Stimulated activated CD8-positive, alpha-beta memory T cell treated with anti-CD3 and anti-CD28 coated beads, Interleukin-7, amount 100 ng/mL, for 48 hours (primary cell): ENCODE measurements at regions not wholly inside any gene's neighbourhood (a gene's known extent, or its start where the extent isn't known, plus 50 kb on each side); places are given as distances from the start of the nearest gene placed in this dataset.
"Not testable (repeated sequence)": the region's sequence is repeated elsewhere in the genome, so short reads cannot be mapped to it uniquely, and the experiment has no call there.

Source experiments
- DNase-seq, 2 donors: peaks; one replicate each; pipeline ENCODE4 v3.0.0-alpha.2; 2020; ENCODE audit warnings: low read depth in 1 of 2; ENCODE audit errors: extremely low read depth in 1 of 2

DNA sequence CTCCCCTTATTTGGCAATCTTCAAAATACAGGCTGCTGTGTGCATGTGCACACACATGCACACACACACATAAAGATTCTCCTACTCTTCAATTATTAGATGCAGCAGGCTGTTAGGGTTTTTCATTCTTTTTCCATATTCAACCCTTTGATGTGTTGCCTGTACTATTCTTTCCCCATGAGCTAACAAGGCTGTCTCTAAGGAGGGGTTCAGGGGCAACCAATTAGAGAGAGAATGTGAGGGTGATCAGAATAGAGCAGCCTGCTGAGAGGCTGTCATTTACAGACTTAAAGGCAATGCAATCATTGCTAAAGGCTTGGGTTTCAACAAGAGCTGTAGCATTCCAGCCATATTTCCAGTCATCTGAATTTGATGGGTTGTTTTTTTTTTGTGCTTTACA, 467.4 kb upstream of the ID4 start:
- DNase-seq = no peak

DNA sequence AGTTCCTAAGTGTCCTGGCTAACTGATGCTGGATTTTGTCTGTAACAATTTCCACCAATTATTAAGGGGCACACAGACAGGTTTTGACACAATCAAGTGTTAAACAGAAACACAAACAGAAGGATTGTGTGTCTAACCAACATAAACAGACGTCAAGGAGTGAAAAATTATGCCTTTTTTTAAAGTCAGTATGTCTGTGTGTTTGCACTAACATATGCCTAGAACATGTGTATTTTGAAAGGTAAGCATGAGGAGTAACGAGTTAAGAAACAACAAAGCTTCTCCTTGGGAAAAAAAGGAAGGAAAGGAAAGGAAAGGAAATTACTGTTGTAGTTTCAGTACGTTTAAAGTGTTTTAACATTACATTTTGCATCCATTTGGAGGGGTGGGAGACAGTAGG, 466.3 kb upstream of the ID4 start:
- no peak for DNase-seq

DNA sequence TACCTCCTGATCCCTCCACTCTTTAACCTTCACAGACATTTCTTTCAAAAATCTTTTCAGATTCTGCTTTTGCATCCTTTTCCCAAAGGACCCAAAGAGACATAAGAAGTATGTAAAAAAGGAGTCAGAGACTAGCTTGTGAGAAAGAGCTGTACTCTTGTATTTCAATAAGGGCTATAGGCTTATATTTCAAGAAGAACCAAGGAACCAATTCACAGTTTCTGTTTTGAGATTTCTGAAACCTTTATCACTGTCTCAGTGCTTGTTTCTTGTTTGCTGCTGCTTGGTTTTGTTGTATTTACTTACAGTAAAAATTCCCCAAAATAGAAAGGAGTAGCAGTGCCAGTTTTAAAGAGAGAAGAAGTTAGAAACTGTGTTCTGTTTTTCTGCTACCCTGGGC, 461.6 kb upstream of the ID4 start:
- DNase-seq = no peak

DNA sequence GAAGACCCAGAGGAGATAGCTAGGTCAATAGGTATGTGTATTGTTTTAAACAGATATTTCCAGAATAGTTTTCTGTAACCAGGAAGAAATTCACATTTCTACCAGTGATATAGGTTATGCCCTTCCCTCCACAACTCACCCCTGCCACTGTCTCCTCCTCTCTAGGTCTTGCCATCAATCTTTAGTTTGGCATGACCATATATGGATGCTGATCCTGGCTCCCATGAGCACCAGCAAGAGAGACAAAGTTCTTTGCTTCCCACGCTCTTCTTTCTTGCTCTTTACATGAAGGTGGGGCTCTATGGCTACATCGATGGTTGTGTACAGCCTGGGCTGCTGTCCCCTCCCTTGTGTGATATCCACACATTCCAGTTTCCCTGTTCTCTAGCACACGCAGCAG, 459.4 kb upstream of the ID4 start:
- DNase-seq = no peak

DNA sequence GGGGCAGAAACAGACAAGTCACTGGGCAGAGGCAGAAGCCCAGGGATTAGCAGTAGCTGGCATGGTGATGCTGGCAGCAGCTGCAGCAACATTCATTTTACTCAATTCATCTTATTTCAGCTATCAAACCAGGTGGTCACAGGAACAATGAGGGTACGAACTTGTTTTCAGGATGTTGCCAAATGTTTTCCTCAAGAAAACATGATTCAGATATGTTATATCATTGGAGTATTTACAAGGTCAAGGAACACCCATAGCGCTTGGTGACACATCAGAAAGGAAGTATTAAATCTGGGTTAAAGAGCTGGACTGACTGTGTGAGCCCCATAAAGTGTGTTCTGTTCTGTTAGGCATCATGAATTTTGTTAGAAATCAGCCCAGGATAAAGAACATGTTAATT, 456.9 kb upstream of the ID4 start:
- no peak for DNase-seq

DNA sequence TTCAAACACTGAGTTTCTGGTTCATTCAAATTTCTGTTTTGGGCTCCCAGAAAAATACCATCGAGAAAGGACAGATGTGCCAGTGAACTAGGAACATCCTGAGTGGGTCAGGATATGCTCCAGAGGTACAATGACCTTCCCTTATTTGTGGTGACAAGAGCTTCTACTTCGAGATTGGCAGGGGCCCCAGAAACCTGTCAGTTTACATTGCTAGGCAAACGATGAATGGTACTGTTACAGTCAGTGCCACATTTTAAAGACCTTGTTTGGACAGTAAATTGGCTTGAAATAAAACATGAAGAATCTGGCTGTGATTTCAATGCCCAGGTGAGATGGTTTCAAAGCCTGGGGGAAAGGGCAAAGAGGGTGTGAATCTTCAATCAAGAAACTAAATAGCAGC, 454.5 kb upstream of the ID4 start:
- DNase-seq = no peak

DNA sequence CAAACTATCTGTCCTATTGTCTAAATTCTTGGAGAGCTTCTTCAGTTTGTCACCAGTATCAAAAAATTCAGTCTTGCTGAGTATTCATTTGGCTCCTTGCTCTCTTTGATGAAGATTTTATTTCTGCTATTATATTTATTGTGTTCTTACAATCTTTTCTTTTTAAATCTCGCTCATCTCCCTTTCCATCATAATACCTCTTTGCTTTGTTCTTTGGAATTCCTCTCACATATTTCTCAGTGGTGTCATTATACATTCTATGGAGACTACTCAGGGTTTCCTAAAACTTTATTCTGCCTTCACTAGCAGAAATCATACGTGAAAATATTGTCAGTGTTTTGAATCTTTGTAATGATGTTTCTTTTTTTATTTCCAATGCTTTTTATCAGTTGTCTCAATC, 445.2 kb upstream of the ID4 start:
- DNase-seq = no peak

DNA sequence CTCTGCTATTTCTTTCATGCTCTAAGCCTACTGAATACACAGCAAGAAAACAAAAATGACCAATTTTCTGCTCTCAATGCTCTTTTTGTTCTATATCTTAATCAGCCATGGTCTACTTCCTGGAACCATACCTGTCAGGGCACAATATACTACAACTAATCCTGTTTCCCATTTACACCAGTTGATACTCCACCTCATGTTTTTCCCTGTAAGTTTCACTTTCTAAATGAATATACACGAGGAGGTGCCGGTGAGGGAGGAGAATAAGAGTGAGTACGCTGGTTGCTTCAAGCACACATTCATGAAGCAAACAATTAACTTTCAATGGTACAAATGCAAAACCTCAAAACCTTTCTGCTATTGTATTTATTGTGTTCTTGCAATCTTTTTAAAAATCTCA, 443.1 kb upstream of the ID4 start:
- DNase-seq = no peak

DNA sequence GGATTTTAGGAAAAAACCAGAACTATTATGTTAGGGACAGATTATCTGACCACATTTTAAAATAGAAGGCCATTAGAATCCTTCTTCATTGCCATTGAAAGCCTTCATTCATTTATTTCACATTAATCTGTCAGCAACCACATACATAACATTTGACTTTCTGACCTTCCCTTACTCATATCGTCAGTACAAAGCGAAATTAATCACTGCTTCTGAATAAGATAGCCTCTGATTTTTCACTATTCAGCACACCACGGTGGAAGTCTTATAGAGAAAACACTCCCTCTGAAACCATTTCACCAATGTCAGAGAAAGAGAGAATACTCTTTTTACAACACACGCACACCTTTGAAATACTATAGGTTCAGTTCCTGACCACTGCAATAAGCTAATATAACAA, 442.5 kb upstream of the ID4 start:
- DNase-seq = no peak

DNA sequence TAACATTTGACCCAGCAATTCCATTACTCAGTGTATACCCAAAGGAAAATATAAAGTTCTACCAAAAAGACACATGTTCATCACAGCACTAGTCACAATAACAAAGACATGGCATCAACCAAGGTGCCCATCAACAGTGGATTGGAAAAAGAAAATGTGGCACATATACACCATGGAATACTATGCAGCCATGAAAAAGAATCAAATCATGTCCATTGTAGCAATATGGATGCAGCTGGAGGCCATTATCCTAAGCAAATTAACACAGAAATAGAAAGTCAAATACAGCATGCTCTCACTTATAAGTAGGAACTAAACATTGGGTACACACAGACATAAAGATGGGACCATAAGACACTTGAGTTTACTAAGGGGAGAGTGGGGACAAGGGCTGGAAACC, 441.9 kb upstream of the ID4 start:
- no peak for DNase-seq

DNA sequence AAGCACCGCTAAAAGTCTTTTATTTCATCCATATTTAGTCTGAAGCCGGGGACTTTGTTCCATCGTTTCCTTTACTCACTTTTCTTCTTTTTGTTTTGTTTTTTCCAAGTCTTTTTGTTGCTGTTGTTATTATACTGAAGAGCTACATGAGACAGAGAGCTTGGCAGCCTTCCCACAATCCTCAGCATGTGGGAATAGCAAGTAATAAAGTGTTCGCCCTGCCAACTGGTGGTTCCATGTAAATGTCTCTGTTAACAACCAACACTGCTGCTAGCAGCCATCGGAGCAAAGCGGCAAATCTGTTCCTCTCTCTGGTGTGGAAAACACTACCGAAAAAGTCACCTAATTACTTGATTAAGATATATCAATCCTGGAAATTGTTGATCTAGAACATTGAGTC, 437.8 kb upstream of the ID4 start:
- DNase-seq = no peak

DNA sequence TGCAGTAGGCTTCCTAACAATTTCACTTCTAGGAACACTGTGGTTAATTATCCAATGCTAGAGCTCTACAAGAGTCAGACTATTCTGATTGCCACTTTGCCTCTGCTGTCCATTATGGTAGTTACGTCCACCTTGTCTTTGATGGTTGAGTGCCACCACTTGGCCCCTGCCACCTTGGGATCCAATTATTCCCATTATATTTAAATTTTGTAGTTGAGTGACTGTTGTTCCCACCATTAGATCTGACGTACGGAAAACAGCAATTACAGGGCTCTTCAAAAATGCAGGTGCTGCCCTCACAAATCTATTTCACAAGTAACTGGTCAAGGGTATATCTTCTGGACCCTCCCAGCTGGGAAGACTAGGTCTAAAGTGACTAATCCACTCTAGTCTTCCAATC, 432.3 kb upstream of the ID4 start:
- not testable (repeated sequence) for DNase-seq

DNA sequence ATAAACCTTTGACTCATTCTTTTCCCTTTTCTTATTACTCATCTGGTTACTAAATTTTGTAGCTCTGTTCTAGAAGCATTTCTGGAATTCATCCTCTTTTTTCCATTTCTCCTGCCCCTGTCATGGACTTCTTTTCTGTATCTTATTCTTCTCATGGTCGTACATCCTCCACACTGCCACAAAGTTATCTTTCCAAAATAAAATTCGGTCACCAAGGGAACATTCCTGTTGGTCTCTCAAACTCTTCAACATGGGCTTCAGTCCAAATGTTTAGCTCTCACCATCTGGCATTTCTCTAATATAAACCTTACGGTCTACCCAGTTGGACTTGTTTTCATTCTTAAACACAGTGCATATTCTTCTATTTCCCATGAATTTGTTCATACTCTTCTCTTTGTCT, 428.8 kb upstream of the ID4 start:
- no peak for DNase-seq

DNA sequence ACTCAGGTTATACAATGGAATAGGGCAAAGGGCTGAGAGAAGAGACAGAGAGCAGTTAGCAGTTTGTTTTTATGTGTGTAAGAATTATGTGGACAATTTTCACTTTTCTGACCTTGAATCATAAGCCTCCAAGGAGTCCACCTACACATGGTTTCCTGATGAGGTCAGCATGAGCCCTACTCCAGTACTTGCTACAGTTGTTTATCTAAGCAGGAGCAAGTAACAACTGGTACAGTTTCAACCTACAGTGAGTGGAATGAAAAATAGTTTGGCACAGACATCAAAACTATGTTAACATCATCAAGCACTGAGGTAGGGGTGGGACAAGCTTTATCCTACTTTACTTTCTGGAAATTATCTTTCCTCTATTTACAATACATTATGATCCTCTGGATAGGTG, 426.7 kb upstream of the ID4 start:
- no peak for DNase-seq

DNA sequence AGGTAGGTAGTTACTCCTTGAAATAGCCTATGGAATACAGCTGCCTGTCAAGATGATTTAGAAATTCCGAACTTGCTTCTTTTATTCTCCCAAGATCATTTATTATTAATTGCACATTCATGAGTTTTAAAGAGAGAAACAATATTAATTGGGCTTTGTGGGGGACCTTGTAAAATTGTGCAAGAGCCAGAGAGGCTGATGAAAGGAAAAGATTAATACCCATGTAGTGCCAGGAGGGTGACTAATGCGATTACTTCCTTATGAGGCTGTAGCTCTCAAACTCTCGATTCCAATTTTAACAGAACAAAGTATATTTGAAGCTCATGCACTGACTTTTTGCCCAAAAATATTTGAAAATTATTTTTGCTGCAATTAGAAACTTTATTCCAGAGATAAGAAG, 423.8 kb upstream of the ID4 start:
- DNase-seq = no peak

DNA sequence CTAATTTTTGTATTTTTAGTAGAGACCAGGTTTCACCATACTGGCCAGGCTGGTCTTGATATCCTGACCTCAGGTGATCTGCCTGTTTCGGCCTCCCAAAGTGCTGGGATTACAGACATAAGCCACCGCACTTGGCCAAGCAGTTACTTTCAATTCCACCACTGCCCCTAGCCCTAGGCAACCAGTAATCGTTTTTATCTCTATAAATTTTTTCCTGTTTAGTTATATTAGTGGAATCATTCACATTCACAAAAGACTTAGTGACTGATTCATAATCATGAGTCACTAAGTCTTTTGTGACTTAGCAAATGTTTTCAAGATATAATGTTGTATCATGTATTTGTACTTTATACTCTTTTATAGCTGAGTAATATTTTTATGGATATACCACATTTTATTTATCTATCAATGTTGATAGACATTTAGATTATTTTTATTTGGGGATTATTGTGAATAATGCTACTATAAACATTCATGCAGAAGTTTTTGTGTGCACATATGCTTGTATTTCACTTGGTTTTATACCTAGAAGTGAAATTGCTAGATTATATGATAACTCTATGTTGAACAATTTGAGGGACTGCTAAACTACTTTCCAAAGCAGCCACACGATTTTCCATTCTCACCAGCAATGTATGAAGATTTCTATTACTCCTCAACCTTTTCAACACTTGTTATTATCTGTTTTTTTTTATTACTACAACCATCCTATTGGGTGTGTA, 421.4 kb upstream of the ID4 start:
- DNase-seq = no peak

DNA sequence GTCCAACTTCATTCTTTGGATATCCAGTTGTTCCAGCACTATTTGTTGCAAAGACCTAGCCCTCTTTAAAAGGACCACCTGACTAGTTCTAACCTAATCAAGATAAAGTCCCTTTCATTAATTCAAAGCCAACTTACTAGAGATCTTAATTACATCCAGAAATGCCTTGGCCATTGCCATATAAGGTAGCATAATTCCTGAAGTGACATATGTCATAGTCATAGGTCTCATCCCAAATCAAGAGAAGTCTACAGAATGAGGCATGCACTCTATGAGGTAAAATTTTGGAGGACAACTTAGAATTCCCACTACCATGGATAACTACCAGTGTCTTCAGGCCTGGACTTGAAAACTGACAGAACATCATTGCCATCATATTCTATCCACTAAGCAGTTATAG, 420.4 kb upstream of the ID4 start:
- DNase-seq = no peak

DNA sequence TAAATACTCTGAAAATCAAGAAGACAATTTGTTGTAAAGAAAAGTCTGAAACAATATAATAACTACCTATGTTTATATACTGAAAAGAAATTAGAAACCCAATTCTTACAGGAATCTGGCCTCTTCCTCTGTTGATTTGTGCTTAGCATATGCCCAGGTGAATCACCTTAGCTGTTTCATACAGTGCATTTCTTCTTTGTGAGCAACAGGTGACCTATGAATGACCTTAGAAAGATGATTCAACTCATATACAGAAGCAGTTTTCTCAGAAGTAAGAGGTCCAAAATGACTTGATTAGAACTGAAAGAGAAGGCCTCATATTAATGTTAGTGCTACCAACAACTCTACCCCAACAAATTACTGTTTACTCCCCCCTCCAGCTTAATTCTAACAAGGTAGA, 419.5 kb upstream of the ID4 start:
- DNase-seq = no peak

DNA sequence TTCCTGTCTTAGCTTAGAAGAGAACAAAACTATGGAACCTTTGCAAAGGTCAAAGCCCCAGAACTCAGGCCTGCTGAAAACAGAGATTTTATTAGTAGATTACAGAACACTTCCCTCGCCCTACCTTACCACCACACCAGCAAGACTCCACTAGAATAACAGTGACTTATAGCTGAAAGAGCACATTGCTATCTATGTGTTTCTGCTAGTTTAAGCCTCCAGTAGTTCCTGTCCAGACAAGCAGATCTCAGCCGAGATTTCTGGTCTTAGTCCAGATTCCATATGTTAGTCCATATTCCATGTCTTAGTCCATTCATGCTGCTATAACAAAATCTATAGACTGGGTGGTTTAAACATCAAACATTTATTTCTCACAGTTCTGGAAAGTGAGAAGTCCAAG, 412.3 kb upstream of the ID4 start:
- no peak for DNase-seq

DNA sequence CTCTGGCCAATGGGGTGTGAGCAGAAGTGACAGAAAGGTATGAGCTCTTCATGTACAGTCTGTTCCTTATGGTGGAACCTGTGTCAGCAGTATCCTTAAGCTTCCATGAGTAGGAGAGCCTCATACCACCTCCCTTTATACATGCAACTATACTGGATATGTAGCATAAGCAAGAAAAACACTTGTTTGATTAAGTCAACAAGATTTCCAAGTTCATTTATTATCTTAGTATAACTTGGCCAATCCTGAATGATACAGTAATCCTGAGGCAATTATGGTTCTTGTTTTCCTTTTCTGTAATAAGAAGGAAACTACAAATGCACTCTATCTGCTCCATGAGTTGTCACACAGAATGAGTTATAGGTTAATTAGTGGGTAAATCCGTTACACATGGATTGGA, 409.6 kb upstream of the ID4 start:
- DNase-seq = no peak

DNA sequence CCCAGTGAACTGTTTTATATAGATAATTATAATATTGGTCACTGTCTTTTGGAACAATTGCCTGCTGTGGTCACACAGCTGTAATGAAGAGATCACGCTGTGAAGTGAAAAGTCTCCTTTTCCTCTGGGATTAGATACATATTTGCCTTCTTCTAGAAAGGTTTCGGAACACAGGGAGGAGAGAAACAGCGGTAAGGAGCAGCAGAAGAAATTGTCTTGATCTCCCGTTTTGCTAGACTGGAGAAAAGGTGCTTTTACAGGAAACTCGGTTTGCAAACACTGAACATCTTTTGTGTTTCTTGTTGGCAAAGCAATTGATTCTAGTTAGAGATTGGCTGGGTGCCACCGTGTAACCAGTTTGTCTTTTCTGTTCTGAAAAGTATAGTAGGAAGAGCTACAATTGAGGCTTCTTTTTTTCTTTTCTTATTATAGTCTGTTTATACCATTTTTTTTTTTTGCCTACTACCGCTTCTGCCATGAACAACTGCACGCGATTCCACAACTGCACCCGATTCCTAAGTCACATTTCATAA, 404.1 kb upstream of the ID4 start:
- no peak for DNase-seq

DNA sequence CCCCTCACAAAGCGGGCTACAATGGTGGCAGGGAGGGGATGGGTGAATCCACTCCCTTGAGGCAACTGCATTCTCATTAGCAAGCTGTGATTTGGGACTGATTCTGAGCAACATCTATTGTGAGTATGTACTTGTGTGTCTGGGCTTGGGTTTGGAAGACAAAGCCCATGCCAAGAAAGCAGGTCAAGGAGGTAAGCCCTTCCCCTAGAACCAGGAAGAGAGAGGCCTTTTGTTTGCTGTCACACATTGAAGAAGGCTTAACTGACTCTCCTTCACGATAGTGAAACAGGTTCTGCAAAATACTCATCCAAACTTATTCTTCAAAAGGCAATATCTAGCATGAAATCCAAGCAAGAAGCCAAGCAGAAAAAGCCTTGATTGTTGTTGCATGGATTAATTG, 403.1 kb upstream of the ID4 start:
- DNase-seq = no peak

DNA sequence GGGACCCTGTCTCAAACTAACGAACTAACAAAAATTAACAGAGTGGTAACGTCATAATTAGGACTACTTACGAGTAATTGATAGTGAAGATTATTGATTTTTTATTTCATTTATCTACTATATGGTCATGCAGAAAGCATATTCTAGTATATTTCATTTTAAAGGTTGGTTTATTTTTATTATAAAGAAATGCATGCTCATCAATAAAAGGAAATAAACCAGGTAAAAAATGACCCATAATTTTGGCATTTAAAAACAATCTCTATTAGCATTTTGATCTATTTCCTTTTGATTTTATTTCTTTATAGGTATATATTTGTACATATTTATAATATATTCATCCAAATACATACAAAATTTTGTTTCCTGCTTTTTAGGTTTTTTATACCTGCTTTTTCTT, 401.4 kb upstream of the ID4 start:
- no peak for DNase-seq
